Heart left ventricle (tissue), 16 donors: ENCODE measurements at regions not wholly inside any gene's neighbourhood (a gene's known extent, or its start where the extent isn't known, plus 50 kb on each side); places are given as distances from the start of the nearest gene placed in this dataset.

Experiments used
- ATAC-seq, 4 donors: fragments of 200-7000 bp; cut with Tn5 transposase; one replicate each; pipeline ENCODE4 v1.9.1; 2020 to 2022; ENCODE audit warnings: moderate library complexity in 4 of 4, mild to moderate bottlenecking in 3 of 4, moderate number of reproducible peaks in 1 of 4
- DNase-seq, 5 donors: peaks; one replicate each; pipeline ENCODE4 v3.0.0-alpha.2; 2020
- H3K27ac ChIP-seq, 12 donors: fragments of 200-600 bp; sonication (generic) in 4 of 12; one replicate each; pipeline versions ENCODE4 v1.5.0 to v1.8.0; 2016 to 2022; ENCODE audit warnings: mild to moderate bottlenecking in 2 of 12
- H3K27me3 ChIP-seq, 9 donors: fragments of 200-600 bp; sonication (generic) in 2 of 9; one replicate each; pipeline versions ENCODE4 v1.5.1 to v1.8.0; 2016 to 2022; ENCODE audit warnings: mild to moderate bottlenecking in 3 of 9
- H3K36me3 ChIP-seq, 9 donors: fragments of 200-600 bp; sonication (generic) in 2 of 9; one replicate each; pipeline versions ENCODE4 v1.5.0 to v1.8.0; 2018 to 2022; ENCODE audit warnings: mild to moderate bottlenecking in 2 of 9
- H3K4me1 ChIP-seq, 12 donors: fragments of 200-600 bp; sonication (generic) in 4 of 12; one replicate each; pipeline versions ENCODE4 v1.5.0 to v1.8.0; 2016 to 2022; ENCODE audit warnings: mild to moderate bottlenecking in 3 of 12
- H3K4me3 ChIP-seq, 12 donors: fragments of 200-600 bp; sonication (generic) in 4 of 12; one replicate each; pipeline versions ENCODE4 v1.5.0 to v1.8.0; 2017 to 2022; ENCODE audit warnings: mild to moderate bottlenecking in 9 of 12, moderate library complexity in 4 of 12
- H3K9me3 ChIP-seq, 12 donors: fragments of 200-600 bp; sonication (generic) in 4 of 12; one replicate each; pipeline versions ENCODE4 v1.5.0 to v1.8.0; 2016 to 2022; ENCODE audit warnings: mild to moderate bottlenecking in 1 of 12
- CTCF ChIP-seq, 12 donors: fragments of 200-600 bp; sonication (generic) in 4 of 12; IDR thresholded peaks; one replicate each; pipeline versions ENCODE4 v1.5.0 to v1.8.0; 2018 to 2022; ENCODE audit warnings: antibody characterized with exemption in 12 of 12, mild to moderate bottlenecking in 5 of 12
- POLR2A ChIP-seq, 2 donors: fragments of 450-650 bp; IDR thresholded peaks; one replicate each; pipeline ENCODE4 v1.6.1; 2017; ENCODE audit warnings: antibody characterized with exemption in 2 of 2, mild to moderate bottlenecking in 2 of 2, moderate library complexity in 2 of 2
- whole genome bisulfite sequencing, 4 donors: extraction: QIAGEN DNeasy Blood & Tissue Kit in 2 of 4; methylation state at CpG; one replicate each; pipeline versions ENCODE4 v1.1.5 to v1.1.7; 2013 to 2018; 5-methylcytosine and 5-hydroxymethylcytosine counted together
- intact Hi-C, 10 donors: fragments of 100-400 bp; cut with DNase I; formaldehyde crosslinking; loops; one replicate each; pipeline versions ENCODE4 v1.11.1 to v1.14.2; 2022
- donor health status: ischemic (EF 13 %, LVEDD 7.1; RV severe dilation, severe dysfunction).
- donor health status: healthy with polysubstance abuse.
- donor health status: DM: no; HTN: yes; CAD: no.
- donor health status: DM: no; HTN: no; CAD: no.
- donor health status: ischemic (EF 25% LVEDD 6.9; RV normal size, moderate dysfunction).
- donor health status: ischemic (EF 25% LVEDD 5.7; RV mildly dilated, moderate dysfunction).
- donor health status: healthy.
- donor health status: DM: yes; HTN: yes; CAD: no.
- donor health status: ischemic (EF 35%, LVEDD 5.7; RV mildly dilated, moderate dysfunction).
- donor health status: nonischemic (EF 11% LVEDD 7.7; RV severe dilation, severe dysfunction).
- donor health status: DM: yes; HTN: yes; CAD: no.
- donor health status: PGD.
- donor health status: ischemic (EF 29% LVEDD 5.4; RV normal size, mild dysfunction).
- donor health status: nonischemic (EF 23%, LVEDD 6.1; RV moderate dilation, normal function).

GRCh38 chr5:68430279-68430678, 214.7 kb downstream of the PIK3R1 start:
- intact Hi-C loops: no loop called here
- Histone ChIP-seq H3K27ac (no peak overlapping the region), H3K36me3 (no peaks in the 10 kb centered on the region), H3K4me3 (no peak overlapping the region), H3K4me1 (peaks cover 0 to 41% (median 16%) of the 10 kb centered on the region in 12 donors), H3K27me3 (no peaks in the 10 kb centered on the region), H3K9me3 (no peaks in the 10 kb centered on the region)
- ATAC-seq: no peak
- no peak for TF ChIP-seq POLR2A (IDR thresholded peaks at IDR 0.05)
- TF ChIP-seq CTCF (IDR thresholded peaks at IDR 0.05): no peak
- WGBS, 4 donors: 80 to 91% (median 83%) methylated on average over 1 of the region's 1 CpG
- DNase-seq: no peak

- intact Hi-C loops: no loop called here
- no peak for ATAC-seq
These were observed 215.6 kb downstream of the PIK3R1 start for GRCh38 chr5:68431186-68431585.

GRCh38 chr5:68431601-68432337, 216.2 kb downstream of the PIK3R1 start:
- 81 to 94% (median 90%) methylated on average over 6 of the region's 6 CpGs for WGBS, 4 donors
- H3K4me1 ChIP-seq: peaks cover 0 to 48% (median 16%) of the 10 kb centered on the region in 12 donors

More at GRCh38 chr5:68431186-68431585, 215.6 kb downstream of the PIK3R1 start:
- peaks cover 0 to 42% (median 16%) of the 10 kb centered on the region in 12 donors for H3K4me1 ChIP-seq
- TF ChIP-seq POLR2A (IDR thresholded peaks at IDR 0.05): no peak
- no peak for TF ChIP-seq CTCF (IDR thresholded peaks at IDR 0.05)
- no peak overlapping the region for H3K4me3 ChIP-seq
- no peaks in the 10 kb centered on the region for H3K9me3 ChIP-seq
- H3K27ac ChIP-seq: no peak overlapping the region
- no peaks in the 10 kb centered on the region for H3K27me3 ChIP-seq
- H3K36me3 ChIP-seq: no peaks in the 10 kb centered on the region
- no peak for DNase-seq
- 94 to 100% (median 99%) methylated on average over 1 of the region's 1 CpG for WGBS, 4 donors

GRCh38 chr5:68432682-68433081, 217.1 kb downstream of the PIK3R1 start:
- no peak for TF ChIP-seq CTCF (IDR thresholded peaks at IDR 0.05)
- TF ChIP-seq POLR2A (IDR thresholded peaks at IDR 0.05): no peak
- H3K27me3 ChIP-seq: no peaks in the 10 kb centered on the region
- intact Hi-C loops: no loop called here
- H3K4me3 ChIP-seq: no peak overlapping the region
- no peak overlapping the region for H3K27ac ChIP-seq
- no peaks in the 10 kb centered on the region for H3K36me3 ChIP-seq
- no peaks in the 10 kb centered on the region for H3K9me3 ChIP-seq
- 66 to 82% (median 77%) methylated on average over 7 of the region's 7 CpGs for WGBS, 4 donors
- peaks cover 0 to 48% (median 16%) of the 10 kb centered on the region in 12 donors for H3K4me1 ChIP-seq
- ATAC-seq: peak in 1 of 4 donors; percentile 8
- DNase-seq: peak in 1 of 5 donors; percentile 31

More at GRCh38 chr5:68431601-68432337, 216.2 kb downstream of the PIK3R1 start:
- intact Hi-C loops: no loop called here
- no peaks in the 10 kb centered on the region for H3K36me3 ChIP-seq
- no peaks in the 10 kb centered on the region for H3K9me3 ChIP-seq
- no peaks in the 10 kb centered on the region for H3K27me3 ChIP-seq
- no peak overlapping the region for H3K4me3 ChIP-seq
- ATAC-seq: no peak
- TF ChIP-seq POLR2A (IDR thresholded peaks at IDR 0.05) (no peak), CTCF (IDR thresholded peaks at IDR 0.05) (no peak)
- H3K27ac ChIP-seq: no peak overlapping the region
- no peak for DNase-seq
